ENCODE measurements at regions not wholly inside any gene's neighbourhood (a gene's known extent, or its start where the extent isn't known, plus 50 kb on each side); places are given as distances from the start of the nearest gene placed in this dataset.

DNA sequence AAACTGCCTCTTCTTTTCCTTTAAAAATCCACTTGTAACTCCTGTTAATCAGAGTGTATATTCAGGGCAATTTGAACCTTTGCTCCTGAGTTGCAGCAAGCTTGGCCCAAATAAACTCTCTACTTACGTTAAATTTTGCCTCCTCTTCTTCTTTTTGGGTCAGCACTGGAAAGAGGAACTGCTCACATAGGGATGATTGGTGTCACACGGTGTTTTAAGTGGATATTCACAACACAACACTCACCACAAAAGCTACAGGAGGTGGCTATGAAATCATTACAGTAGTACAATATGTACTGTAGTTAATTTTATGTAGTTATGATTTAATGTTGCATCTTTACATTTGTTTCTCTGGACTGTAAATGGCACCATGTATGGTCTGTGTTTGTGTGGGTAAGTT lies 96.8 kb upstream of the DOCK9 start:
- 88 to 100% methylated on average over 1 of the region's 2 CpGs for WGBS, 2 experiments
- H3K9me3 ChIP-seq (ENCODE audit: control insufficient read depth, low read length) = no peaks in the 10 kb centered on the region

DNA sequence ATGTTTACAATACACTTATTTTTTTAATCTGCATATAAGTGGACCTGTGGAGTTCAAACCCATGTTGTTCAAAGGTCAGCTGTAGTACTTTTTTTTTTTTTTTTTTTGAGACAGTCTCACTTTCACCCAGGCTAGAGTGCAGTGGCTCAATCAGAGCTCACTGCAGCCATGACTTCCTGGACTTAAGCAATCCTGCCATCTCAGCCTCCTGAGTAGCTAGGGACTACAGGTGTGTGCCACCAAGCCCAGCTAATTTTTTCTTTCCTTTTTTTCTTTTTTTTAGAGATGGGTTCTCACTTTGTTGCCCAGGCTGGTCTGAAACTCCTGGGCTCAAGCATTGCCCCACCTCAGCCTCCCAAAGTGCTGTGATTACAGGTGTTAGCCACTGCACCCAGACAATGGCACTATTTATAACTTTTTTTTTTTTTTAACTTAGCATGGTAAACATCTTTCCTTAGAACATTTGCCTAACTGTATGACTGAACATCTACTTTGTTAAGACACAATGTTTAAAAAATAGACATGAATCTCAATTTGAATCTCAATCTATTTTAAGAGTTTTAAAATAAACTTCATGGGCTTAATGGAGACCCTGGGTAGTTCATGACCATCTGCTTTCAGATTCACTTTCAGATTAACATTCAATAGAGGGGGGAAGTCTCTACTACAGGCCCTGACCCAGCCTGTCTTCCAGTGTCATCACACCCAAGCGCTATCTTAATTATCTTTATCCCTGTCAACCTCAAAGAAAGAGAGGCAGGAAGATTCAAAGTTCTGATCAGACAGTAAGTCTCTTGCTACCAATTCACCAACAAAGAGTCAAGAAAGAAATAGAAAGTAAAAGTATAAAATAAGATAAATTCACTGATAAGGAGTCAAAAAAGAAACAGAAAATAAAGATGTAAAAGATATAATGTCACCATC lies 97.7 kb upstream of the DOCK9 start:
- 100% methylated on average over 1 of the region's 1 CpG; no CpG with 5 or more reads in 1 of the 2 experiments for WGBS, 2 experiments
- no peak overlapping the region for H3K27ac ChIP-seq (ENCODE audit: insufficient read depth, low read depth, low read length, poor library complexity, severe bottlenecking)
- H3K27me3 ChIP-seq (ENCODE audit: control insufficient read depth, insufficient read depth, low read length, poor library complexity, severe bottlenecking) = no peaks in the 10 kb centered on the region
- no peaks in the 10 kb centered on the region for H3K36me3 ChIP-seq (ENCODE audit: control insufficient read depth, insufficient read depth, low read length)
- no peaks in the 10 kb centered on the region for H3K4me1 ChIP-seq (ENCODE audit: control insufficient read depth, insufficient read depth, low read length)
- no peaks in the 10 kb centered on the region for H3K9me3 ChIP-seq (ENCODE audit: control insufficient read depth, low read length)
- no peak overlapping the region for H3K4me3 ChIP-seq (ENCODE audit: insufficient read depth, low read depth, low read length)

More for the DNA sequence above, 96.8 kb upstream of the DOCK9 start:
- Histone ChIP-seq H3K4me3 (ENCODE audit: insufficient read depth, low read depth, low read length) (no peak overlapping the region), H3K36me3 (ENCODE audit: control insufficient read depth, insufficient read depth, low read length) (no peaks in the 10 kb centered on the region), H3K27me3 (ENCODE audit: control insufficient read depth, insufficient read depth, low read length, poor library complexity, severe bottlenecking) (no peaks in the 10 kb centered on the region), H3K27ac (ENCODE audit: insufficient read depth, low read depth, low read length, poor library complexity, severe bottlenecking) (no peak overlapping the region), H3K4me1 (ENCODE audit: control insufficient read depth, insufficient read depth, low read length) (no peaks in the 10 kb centered on the region)

DNA sequence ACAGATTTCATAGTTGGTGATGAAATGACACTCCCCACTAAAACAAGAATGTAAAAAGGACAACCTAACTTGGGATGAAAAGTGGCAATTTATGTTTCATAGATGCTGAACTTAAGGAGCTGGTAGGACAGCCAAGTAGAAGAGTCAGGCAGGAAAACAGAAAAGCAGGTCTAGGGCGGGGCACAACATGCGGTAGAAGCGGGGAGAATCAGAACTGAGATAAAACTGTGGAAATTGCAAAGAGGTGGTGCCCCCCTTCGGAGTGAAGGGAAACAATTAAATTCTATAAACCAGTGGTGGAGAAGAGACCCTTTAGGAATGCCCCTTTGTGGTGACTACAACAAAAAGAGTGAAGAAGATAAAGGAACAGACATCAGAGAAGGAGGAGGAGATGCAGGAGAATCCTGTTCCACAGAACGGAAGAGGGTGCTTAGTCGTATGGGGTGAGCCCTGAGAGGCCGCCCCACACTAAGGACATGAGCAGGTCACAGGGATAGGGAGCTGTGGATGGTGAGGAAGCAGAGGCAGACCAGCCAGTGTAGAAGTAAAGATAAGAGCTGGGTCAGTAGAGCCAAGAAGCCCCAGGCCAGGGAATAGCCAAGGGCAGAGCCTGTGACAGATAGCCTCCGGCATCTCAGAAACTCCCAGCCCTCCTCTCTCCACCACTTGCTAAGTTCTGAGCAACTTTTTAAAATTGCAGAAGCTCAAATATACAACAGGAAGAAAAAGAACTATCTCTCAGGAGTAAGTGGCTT lies 100.3 kb upstream of the DOCK9 start:
- no peaks in the 10 kb centered on the region for H3K9me3 ChIP-seq (ENCODE audit: control insufficient read depth, low read length)
- H3K4me1 ChIP-seq (ENCODE audit: control insufficient read depth, insufficient read depth, low read length) = no peaks in the 10 kb centered on the region
- H3K27ac ChIP-seq (ENCODE audit: insufficient read depth, low read depth, low read length, poor library complexity, severe bottlenecking) = no peak overlapping the region
- 90 to 92% methylated on average over 8 of the region's 8 CpGs for WGBS, 2 experiments
- H3K4me3 ChIP-seq (ENCODE audit: insufficient read depth, low read depth, low read length) = no peak overlapping the region
- H3K27me3 ChIP-seq (ENCODE audit: control insufficient read depth, insufficient read depth, low read length, poor library complexity, severe bottlenecking) = no peaks in the 10 kb centered on the region
- no peaks in the 10 kb centered on the region for H3K36me3 ChIP-seq (ENCODE audit: control insufficient read depth, insufficient read depth, low read length)

- WGBS, 2 experiments = 85 to 91% methylated on average over 2 of the region's 2 CpGs
- Histone ChIP-seq H3K4me3 (ENCODE audit: insufficient read depth, low read depth, low read length) (no peak overlapping the region), H3K36me3 (ENCODE audit: control insufficient read depth, insufficient read depth, low read length) (no peaks in the 10 kb centered on the region), H3K4me1 (ENCODE audit: control insufficient read depth, insufficient read depth, low read length) (no peaks in the 10 kb centered on the region), H3K27me3 (ENCODE audit: control insufficient read depth, insufficient read depth, low read length, poor library complexity, severe bottlenecking) (peaks cover 15% of the 10 kb centered on the region), H3K9me3 (ENCODE audit: control insufficient read depth, low read length) (no peaks in the 10 kb centered on the region), H3K27ac (ENCODE audit: insufficient read depth, low read depth, low read length, poor library complexity, severe bottlenecking) (no peak overlapping the region)
Observed at GRCh38 chr13:99080131-99080530, 102.3 kb upstream of the DOCK9 start.

DNA sequence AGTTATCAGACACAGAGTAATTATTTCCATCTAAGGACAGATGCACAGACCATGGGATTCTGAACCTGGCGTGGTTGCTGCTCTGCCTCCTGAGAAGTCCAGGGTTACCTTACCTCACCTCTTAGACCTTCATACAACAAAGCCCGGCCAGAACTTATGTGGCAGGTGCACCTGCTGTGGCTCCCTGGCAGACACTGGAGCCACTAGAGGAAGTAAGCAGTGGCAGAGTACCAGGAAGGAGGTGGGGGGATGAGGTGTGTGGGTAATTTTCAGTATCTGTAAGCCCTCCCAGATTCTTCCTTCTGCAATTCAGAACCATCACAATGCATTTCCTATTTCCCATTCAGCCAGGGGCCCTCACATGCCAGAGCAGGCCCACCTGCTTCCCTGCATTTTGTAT lies 106.1 kb upstream of the DOCK9 start:
- 88% methylated on average over 2 of the region's 2 CpGs for WGBS, 2 experiments
- Histone ChIP-seq H3K36me3 (ENCODE audit: control insufficient read depth, insufficient read depth, low read length) (no peaks in the 10 kb centered on the region), H3K4me3 (ENCODE audit: insufficient read depth, low read depth, low read length) (no peak overlapping the region), H3K27ac (ENCODE audit: insufficient read depth, low read depth, low read length, poor library complexity, severe bottlenecking) (no peak overlapping the region), H3K4me1 (ENCODE audit: control insufficient read depth, insufficient read depth, low read length) (peaks cover 4% of the 10 kb centered on the region), H3K9me3 (ENCODE audit: control insufficient read depth, low read length) (no peaks in the 10 kb centered on the region), H3K27me3 (ENCODE audit: control insufficient read depth, insufficient read depth, low read length, poor library complexity, severe bottlenecking) (peaks cover 50% of the 10 kb centered on the region)

GRCh38 chr13:99085139-99085807 lies 107.4 kb upstream of the DOCK9 start:
- peaks cover 4% of the 10 kb centered on the region for H3K4me1 ChIP-seq (ENCODE audit: control insufficient read depth, insufficient read depth, low read length)
- WGBS, 2 experiments = 8 to 9% methylated on average over 26 of the region's 27 CpGs
- peaks cover 61% of the 10 kb centered on the region for H3K27me3 ChIP-seq (ENCODE audit: control insufficient read depth, insufficient read depth, low read length, poor library complexity, severe bottlenecking)
- peak overlapping the region; percentile 54 for H3K4me3 ChIP-seq (ENCODE audit: insufficient read depth, low read depth, low read length)
- no peaks in the 10 kb centered on the region for H3K9me3 ChIP-seq (ENCODE audit: control insufficient read depth, low read length)
- H3K27ac ChIP-seq (ENCODE audit: insufficient read depth, low read depth, low read length, poor library complexity, severe bottlenecking) = no peak overlapping the region
- H3K36me3 ChIP-seq (ENCODE audit: control insufficient read depth, insufficient read depth, low read length) = no peaks in the 10 kb centered on the region

DNA sequence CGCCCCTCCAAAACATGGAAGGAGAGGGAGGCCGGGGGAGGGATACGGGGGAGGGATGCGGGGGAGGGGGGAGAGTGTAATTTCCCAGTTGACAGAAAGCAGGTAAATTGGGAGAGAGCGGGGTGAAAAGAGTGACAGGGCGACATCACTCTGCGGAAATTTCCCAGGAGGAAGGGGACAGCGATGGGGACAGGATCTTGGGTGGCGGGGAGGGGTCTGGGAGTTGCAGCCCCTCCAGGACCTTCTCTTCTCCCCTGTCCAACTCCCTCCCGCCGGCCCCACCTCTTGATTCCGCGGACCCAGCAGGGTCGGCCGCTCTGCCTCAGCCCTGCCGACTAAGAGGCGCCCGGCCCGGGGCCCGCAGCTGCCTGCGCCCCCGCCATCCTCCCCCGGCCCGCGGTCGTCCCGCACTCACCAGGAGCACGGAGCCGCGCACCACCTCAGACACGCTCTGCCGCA lies 108.0 kb upstream of the DOCK9 start:
- Histone ChIP-seq H3K27ac (ENCODE audit: insufficient read depth, low read depth, low read length, poor library complexity, severe bottlenecking) (no peak overlapping the region), H3K9me3 (ENCODE audit: control insufficient read depth, low read length) (no peaks in the 10 kb centered on the region), H3K4me1 (ENCODE audit: control insufficient read depth, insufficient read depth, low read length) (peaks cover 4% of the 10 kb centered on the region), H3K36me3 (ENCODE audit: control insufficient read depth, insufficient read depth, low read length) (no peaks in the 10 kb centered on the region), H3K27me3 (ENCODE audit: control insufficient read depth, insufficient read depth, low read length, poor library complexity, severe bottlenecking) (peaks cover 61% of the 10 kb centered on the region), H3K4me3 (ENCODE audit: insufficient read depth, low read depth, low read length) (peak overlapping the region; percentile 54)
- 0% methylated on average over 31 to 32 of the region's 32 CpGs for WGBS, 2 experiments

DNA sequence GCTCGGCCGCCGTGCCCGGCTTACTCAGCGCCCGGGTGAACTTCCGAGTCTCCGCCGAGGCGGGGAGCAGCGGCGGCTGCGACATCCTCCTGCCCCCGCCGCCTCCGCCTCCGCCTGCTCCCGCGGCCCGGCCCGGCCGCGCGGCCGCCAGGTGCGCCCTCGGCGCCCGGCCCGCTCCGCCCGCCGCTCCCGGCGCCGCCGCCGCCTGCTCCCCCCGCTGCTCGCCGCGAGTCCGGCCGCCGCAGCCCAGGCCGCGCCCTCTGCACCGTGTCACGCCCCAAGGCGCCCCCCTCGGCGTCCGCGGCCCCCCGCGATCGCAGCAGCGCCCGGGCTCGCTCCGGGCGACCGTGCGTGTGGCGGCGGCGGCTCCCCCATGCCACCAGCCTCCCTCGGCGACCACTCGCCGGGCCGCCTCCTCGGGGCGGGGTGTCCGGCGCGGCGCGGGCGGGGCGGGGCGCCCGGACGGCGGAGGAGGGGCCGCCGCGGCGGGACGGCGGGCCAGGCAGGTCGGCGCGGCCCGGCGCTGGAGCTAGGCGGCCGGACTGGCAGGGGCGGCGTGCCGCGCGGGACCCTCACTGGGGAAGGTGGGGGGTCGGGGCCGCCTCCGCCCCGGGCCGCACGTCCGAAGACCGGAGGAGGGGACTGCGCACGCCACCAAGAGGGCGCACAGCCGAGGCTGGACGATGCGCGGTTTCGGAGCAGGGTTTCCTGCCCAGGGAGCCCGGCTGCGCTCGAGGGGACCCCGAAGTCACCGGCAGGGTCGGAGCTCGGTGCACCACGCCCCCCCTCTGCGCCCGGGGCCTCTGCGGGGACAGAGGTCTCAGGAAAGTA lies 108.6 kb upstream of the DOCK9 start:
- Histone ChIP-seq H3K36me3 (ENCODE audit: control insufficient read depth, insufficient read depth, low read length) (no peaks in the 10 kb centered on the region), H3K27ac (ENCODE audit: insufficient read depth, low read depth, low read length, poor library complexity, severe bottlenecking) (no peak overlapping the region), H3K4me1 (ENCODE audit: control insufficient read depth, insufficient read depth, low read length) (peaks cover 4% of the 10 kb centered on the region), H3K4me3 (ENCODE audit: insufficient read depth, low read depth, low read length) (peak overlapping the region; percentile 54), H3K9me3 (ENCODE audit: control insufficient read depth, low read length) (no peaks in the 10 kb centered on the region), H3K27me3 (ENCODE audit: control insufficient read depth, insufficient read depth, low read length, poor library complexity, severe bottlenecking) (peaks cover 61% of the 10 kb centered on the region)
- WGBS, 2 experiments = 0% methylated on average over 130 of the region's 130 CpGs

GRCh38 chr13:99087098-99087953 lies 109.5 kb upstream of the DOCK9 start:
- Histone ChIP-seq H3K9me3 (ENCODE audit: control insufficient read depth, low read length) (no peaks in the 10 kb centered on the region), H3K4me3 (ENCODE audit: insufficient read depth, low read depth, low read length) (peak overlapping the region; percentile 54), H3K27ac (ENCODE audit: insufficient read depth, low read depth, low read length, poor library complexity, severe bottlenecking) (no peak overlapping the region), H3K36me3 (ENCODE audit: control insufficient read depth, insufficient read depth, low read length) (no peaks in the 10 kb centered on the region), H3K4me1 (ENCODE audit: control insufficient read depth, insufficient read depth, low read length) (peaks cover 4% of the 10 kb centered on the region), H3K27me3 (ENCODE audit: control insufficient read depth, insufficient read depth, low read length, poor library complexity, severe bottlenecking) (peaks cover 61% of the 10 kb centered on the region)
- 1% methylated on average over 92 of the region's 92 CpGs for WGBS, 2 experiments
